Smooth muscle cell (in vitro differentiated cells): ENCODE measurements at regions not wholly inside any gene's neighbourhood (a gene's known extent, or its start where the extent isn't known, plus 50 kb on each side); places are given as distances from the start of the nearest gene placed in this dataset.

Experiments used
- DNase-seq: peaks from one replicate; lab custom pipeline; 2025; ENCODE audit not compliant: unreplicated experiment; lab: John Stamatoyannopoulos, UW
- H2AFZ ChIP-seq: fragments of 200-600 bp; sonication (generic); 2 replicates; pipeline ENCODE4 v1.6.0; 2016; ENCODE audit warnings: antibody characterized with exemption, low read depth, mild to moderate bottlenecking
- H3F3A ChIP-seq: fragments of 200-600 bp; sonication (generic); 2 replicates; pipeline ENCODE4 v1.6.0; 2017; ENCODE audit warnings: antibody characterized with exemption, low read depth
- H3K27ac ChIP-seq: fragments of 200-600 bp; sonication (generic); 2 replicates; pipeline ENCODE4 v1.5.1; 2016; ENCODE audit warnings: low read depth, mild to moderate bottlenecking
- H3K27me3 ChIP-seq: fragments of 200-600 bp; sonication (generic); 2 replicates; pipeline ENCODE4 v1.6.1; 2016; ENCODE audit warnings: low read depth, mild to moderate bottlenecking
- H3K36me3 ChIP-seq: fragments of 200-600 bp; sonication (generic); 2 replicates; pipeline ENCODE4 v1.5.1; 2016; ENCODE audit warnings: low read depth
- H3K4me1 ChIP-seq: fragments of 200-600 bp; sonication (generic); 2 replicates; pipeline ENCODE4 v1.5.1; 2016; ENCODE audit warnings: low read depth
- H3K4me2 ChIP-seq: fragments of 200-600 bp; sonication (generic); 2 replicates; pipeline ENCODE4 v1.6.0; 2016; ENCODE audit warnings: mild to moderate bottlenecking
- H3K4me3 ChIP-seq: fragments of 200-600 bp; sonication (generic); 2 replicates; pipeline ENCODE4 v1.5.1; 2016; ENCODE audit warnings: mild to moderate bottlenecking
- H3K79me2 ChIP-seq: fragments of 200-600 bp; sonication (generic); 2 replicates; pipeline ENCODE4 v1.6.0; 2016; ENCODE audit warnings: low read depth, mild to moderate bottlenecking
- H3K9ac ChIP-seq: fragments of 200-600 bp; sonication (generic); 2 replicates; pipeline ENCODE4 v1.6.0; 2016; ENCODE audit warnings: low read depth
- H3K9me3 ChIP-seq: fragments of 200-600 bp; sonication (generic); replicated peaks from 2 replicates; pipeline ENCODE4 v1.5.1; 2016; ENCODE audit warnings: low read depth
- H4K20me1 ChIP-seq: fragments of 200-600 bp; sonication (generic); 2 replicates; pipeline ENCODE4 v1.6.0; 2016; ENCODE audit warnings: low read depth
- WGBS: methylation state at CpG from one replicate; pipeline ENCODE4 v1.1.7; 2016; ENCODE audit warnings: low lambda C conversion rate; 5-methylcytosine and 5-hydroxymethylcytosine counted together
- TF ChIP-seq, protein P1 (sequence below): fragments of 200-600 bp; sonication (generic); IDR thresholded peaks from 2 replicates; pipeline ENCODE4 v1.5.1; 2017; ENCODE audit warnings: borderline replicate concordance, mild to moderate bottlenecking, antibody characterized with exemption; ENCODE audit not compliant: insufficient read depth, poor library complexity, severe bottlenecking

- H2AFZ ChIP-seq, result no peak overlapping the region
- TF ChIP-seq, protein P1, sequence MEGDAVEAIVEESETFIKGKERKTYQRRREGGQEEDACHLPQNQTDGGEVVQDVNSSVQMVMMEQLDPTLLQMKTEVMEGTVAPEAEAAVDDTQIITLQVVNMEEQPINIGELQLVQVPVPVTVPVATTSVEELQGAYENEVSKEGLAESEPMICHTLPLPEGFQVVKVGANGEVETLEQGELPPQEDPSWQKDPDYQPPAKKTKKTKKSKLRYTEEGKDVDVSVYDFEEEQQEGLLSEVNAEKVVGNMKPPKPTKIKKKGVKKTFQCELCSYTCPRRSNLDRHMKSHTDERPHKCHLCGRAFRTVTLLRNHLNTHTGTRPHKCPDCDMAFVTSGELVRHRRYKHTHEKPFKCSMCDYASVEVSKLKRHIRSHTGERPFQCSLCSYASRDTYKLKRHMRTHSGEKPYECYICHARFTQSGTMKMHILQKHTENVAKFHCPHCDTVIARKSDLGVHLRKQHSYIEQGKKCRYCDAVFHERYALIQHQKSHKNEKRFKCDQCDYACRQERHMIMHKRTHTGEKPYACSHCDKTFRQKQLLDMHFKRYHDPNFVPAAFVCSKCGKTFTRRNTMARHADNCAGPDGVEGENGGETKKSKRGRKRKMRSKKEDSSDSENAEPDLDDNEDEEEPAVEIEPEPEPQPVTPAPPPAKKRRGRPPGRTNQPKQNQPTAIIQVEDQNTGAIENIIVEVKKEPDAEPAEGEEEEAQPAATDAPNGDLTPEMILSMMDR, result no peak
- H3K4me1 ChIP-seq, result no peaks in the 10 kb centered on the region
- H3F3A ChIP-seq, result no peaks in the 10 kb centered on the region
- H3K9me3 ChIP-seq, result no peaks in the 10 kb centered on the region
- H3K27ac ChIP-seq, result no peak overlapping the region
- no peaks in the 10 kb centered on the region for H3K36me3 ChIP-seq
- H3K9ac ChIP-seq, result no peak overlapping the region
- no peaks in the 10 kb centered on the region for H3K27me3 ChIP-seq
- DNase-seq, result no peak
- H3K4me2 ChIP-seq, result no peak overlapping the region
- no peak overlapping the region for H3K4me3 ChIP-seq
- no peaks in the 10 kb centered on the region for H3K79me2 ChIP-seq
- WGBS, result 45% methylated on average over 1 of the region's 1 CpG
- no peaks in the 10 kb centered on the region for H4K20me1 ChIP-seq
Measured at GRCh38 chr4:65893271-65893670, 223.0 kb upstream of the EPHA5 start.

DNA sequence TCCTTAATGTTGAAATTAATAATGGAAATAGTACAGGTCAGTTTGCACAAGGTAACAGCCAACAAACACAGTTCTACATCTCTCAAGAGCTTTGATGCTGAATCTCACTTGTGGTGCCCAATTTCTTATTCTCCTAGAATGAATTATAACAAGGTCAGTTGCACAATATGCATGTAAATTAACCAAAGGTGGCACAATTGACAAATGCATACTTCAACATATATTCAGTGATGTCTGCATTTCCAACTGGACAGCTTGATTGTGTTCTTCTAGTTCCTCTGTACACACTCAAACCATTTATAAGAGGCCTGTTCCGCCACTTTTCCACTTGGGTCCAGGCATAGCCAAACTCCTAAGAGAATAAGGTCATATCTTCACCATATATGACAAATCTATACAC lies 210.3 kb upstream of the EPHA5 start:
- Histone ChIP-seq H3K36me3 (no peaks in the 10 kb centered on the region), H3K27me3 (no peaks in the 10 kb centered on the region), H3K9ac (no peak overlapping the region), H3K4me3 (no peak overlapping the region), H3K9me3 (no peaks in the 10 kb centered on the region), H3K4me2 (no peak overlapping the region), H3K4me1 (no peaks in the 10 kb centered on the region), H2AFZ (peak overlapping the region; percentile 24), H4K20me1 (no peaks in the 10 kb centered on the region), H3K79me2 (no peaks in the 10 kb centered on the region), H3F3A (no peaks in the 10 kb centered on the region), H3K27ac (no peak overlapping the region)
- 92% methylated on average over 1 of the region's 1 CpG for WGBS
- TF ChIP-seq, protein P1, result no peak
- DNase-seq, result no peak

GRCh38 chr4:65868096-65868824 lies 198.0 kb upstream of the EPHA5 start:
- Histone ChIP-seq H3K4me2 (no peak overlapping the region), H3K9ac (no peak overlapping the region), H3F3A (no peaks in the 10 kb centered on the region), H3K36me3 (no peaks in the 10 kb centered on the region), H2AFZ (no peak overlapping the region), H3K4me3 (no peak overlapping the region), H3K9me3 (no peaks in the 10 kb centered on the region), H3K4me1 (no peaks in the 10 kb centered on the region), H3K27me3 (no peaks in the 10 kb centered on the region), H4K20me1 (no peaks in the 10 kb centered on the region), H3K27ac (no peak overlapping the region), H3K79me2 (no peaks in the 10 kb centered on the region)
- 77% methylated on average over 4 of the region's 4 CpGs for WGBS
- DNase-seq, result no peak
- TF ChIP-seq, protein P1, result no peak

DNA sequence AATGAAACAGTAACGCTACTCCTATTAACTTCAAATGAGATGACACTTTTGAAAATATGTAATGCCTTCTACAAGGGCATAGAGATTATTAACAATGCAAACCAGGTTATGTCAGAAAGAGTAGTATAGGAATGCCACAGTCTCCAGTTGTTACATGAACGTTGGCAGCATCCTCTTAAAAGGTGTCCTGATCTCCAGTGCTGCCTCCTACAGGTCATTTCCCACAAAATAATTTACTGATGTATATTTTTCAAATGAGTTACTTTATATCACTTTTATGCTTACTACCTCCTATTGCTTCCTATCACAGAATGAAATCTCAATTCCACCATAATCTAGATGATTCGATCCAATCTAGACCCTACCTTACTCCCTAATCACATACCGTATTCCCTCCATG lies 195.2 kb upstream of the EPHA5 start:
- H3K27ac ChIP-seq, result no peak overlapping the region
- H3K27me3 ChIP-seq, result no peaks in the 10 kb centered on the region
- no peaks in the 10 kb centered on the region for H3K4me1 ChIP-seq
- no peak overlapping the region for H2AFZ ChIP-seq
- no peak overlapping the region for H3K9ac ChIP-seq
- no peak overlapping the region for H3K4me3 ChIP-seq
- H3K79me2 ChIP-seq, result no peaks in the 10 kb centered on the region
- H4K20me1 ChIP-seq, result no peaks in the 10 kb centered on the region
- no peaks in the 10 kb centered on the region for H3K36me3 ChIP-seq
- no peak for DNase-seq
- H3K9me3 ChIP-seq, result no peaks in the 10 kb centered on the region
- TF ChIP-seq, protein P1, result peak; percentile 47
- WGBS, result 64% methylated on average over 4 of the region's 4 CpGs
- no peak overlapping the region for H3K4me2 ChIP-seq
- no peaks in the 10 kb centered on the region for H3F3A ChIP-seq
